GM18520 (cell line): ENCODE measurements at regions not wholly inside any gene's neighbourhood (a gene's known extent, or its start where the extent isn't known, plus 50 kb on each side); places are given as distances from the start of the nearest gene placed in this dataset.

Source experiments
- ATAC-seq: cut with Tn5 transposase; IDR thresholded peaks from one replicate; pipeline ENCODE4 v1.9.1; 2021; ENCODE audit not compliant: unreplicated experiment

- ATAC-seq: no peak
These were observed 88.2 kb upstream of the CAMK2D start for GRCh38 chr4:113849771-113850170.

GRCh38 chr4:113847710-113848109, 86.2 kb upstream of the CAMK2D start:
- no peak for ATAC-seq

GRCh38 chr4:113846433-113846832, 84.9 kb upstream of the CAMK2D start:
- ATAC-seq: no peak

GRCh38 chr4:113845138-113845537, 83.6 kb upstream of the CAMK2D start:
- no peak for ATAC-seq

- no peak for ATAC-seq
These were observed 82.8 kb upstream of the CAMK2D start for GRCh38 chr4:113844369-113844768.

- ATAC-seq: no peak
These were observed 79.3 kb upstream of the CAMK2D start for GRCh38 chr4:113840861-113841260.

GRCh38 chr4:113838460-113838859, 76.9 kb upstream of the CAMK2D start:
- ATAC-seq: no peak

- peak; percentile 100 for ATAC-seq
These were observed 75.9 kb upstream of the CAMK2D start for GRCh38 chr4:113837397-113837796.

GRCh38 chr4:113835005-113835404, 73.5 kb upstream of the CAMK2D start:
- no peak for ATAC-seq

GRCh38 chr4:113834298-113834697, 72.8 kb upstream of the CAMK2D start:
- ATAC-seq: no peak

GRCh38 chr4:113832803-113833202, 71.3 kb upstream of the CAMK2D start:
- no peak for ATAC-seq

- ATAC-seq: no peak
These were observed 69.9 kb upstream of the CAMK2D start for GRCh38 chr4:113831457-113831856.

GRCh38 chr4:113828702-113829101, 67.2 kb upstream of the CAMK2D start:
- ATAC-seq: no peak

GRCh38 chr4:113827285-113827684, 65.7 kb upstream of the CAMK2D start:
- ATAC-seq: no peak

GRCh38 chr4:113826421-113826820, 64.9 kb upstream of the CAMK2D start:
- ATAC-seq: no peak

- peak; percentile 32 for ATAC-seq
These were observed 63.7 kb upstream of the CAMK2D start for GRCh38 chr4:113825272-113825671.

GRCh38 chr4:113824396-113824795, 62.9 kb upstream of the CAMK2D start:
- no peak for ATAC-seq

- ATAC-seq: peak; percentile 74
These were observed 61.7 kb upstream of the CAMK2D start for GRCh38 chr4:113823291-113823659.

- peak; percentile 79 for ATAC-seq
These were observed 61.2 kb upstream of the CAMK2D start for GRCh38 chr4:113822555-113823290.

GRCh38 chr4:113821856-113822255, 60.3 kb upstream of the CAMK2D start:
- no peak for ATAC-seq

- no peak for ATAC-seq
These were observed 58.6 kb upstream of the CAMK2D start for GRCh38 chr4:113820108-113820507.

- ATAC-seq: no peak
These were observed 54.3 kb upstream of the CAMK2D start for GRCh38 chr4:113815826-113816225.

GRCh38 chr4:113811359-113811758, 49.8 kb upstream of the CAMK2D start:
- no peak for ATAC-seq
